NB4 (cell line): ENCODE measurements at regions not wholly inside any gene's neighbourhood (a gene's known extent, or its start where the extent isn't known, plus 50 kb on each side); places are given as distances from the start of the nearest gene placed in this dataset.

ENCODE experiments used
- MYC ChIP-seq: IDR thresholded peaks from 2 replicates; pipeline ENCODE4 v1.6.1; 2011; ENCODE audit warnings: low read depth, low read length
- POLR2A ChIP-seq: IDR thresholded peaks from 2 replicates; pipeline ENCODE4 v1.6.1; 2011; ENCODE audit warnings: mild to moderate bottlenecking; ENCODE audit not compliant: insufficient read length; ENCODE audit errors: extremely low read depth
- TF ChIP-seq, protein P1 (sequence below): IDR thresholded peaks from one replicate; pipeline ENCODE4 v1.5.1; 2012; ENCODE audit warnings: low read depth, low read length

DNA sequence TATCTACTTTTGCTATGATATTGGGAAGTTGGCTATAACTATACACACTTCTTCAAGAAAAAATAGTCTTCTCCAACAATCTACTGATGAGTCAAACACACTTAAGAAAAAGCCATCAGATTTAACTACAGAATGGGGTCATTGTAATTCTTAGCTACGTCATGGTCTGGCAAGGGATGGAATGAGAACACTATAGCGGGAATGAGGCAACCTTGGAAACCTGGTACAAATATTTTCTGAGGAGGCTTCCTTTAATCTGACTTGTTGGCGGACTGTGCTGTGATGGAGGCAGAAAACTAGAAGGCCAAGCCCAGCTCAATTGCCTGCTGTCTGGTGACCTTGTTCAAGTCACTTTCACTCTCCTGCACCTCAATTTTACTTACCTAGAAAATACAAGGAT, 586.8 kb upstream of the JAG1 start:
- TF ChIP-seq, protein P1, sequence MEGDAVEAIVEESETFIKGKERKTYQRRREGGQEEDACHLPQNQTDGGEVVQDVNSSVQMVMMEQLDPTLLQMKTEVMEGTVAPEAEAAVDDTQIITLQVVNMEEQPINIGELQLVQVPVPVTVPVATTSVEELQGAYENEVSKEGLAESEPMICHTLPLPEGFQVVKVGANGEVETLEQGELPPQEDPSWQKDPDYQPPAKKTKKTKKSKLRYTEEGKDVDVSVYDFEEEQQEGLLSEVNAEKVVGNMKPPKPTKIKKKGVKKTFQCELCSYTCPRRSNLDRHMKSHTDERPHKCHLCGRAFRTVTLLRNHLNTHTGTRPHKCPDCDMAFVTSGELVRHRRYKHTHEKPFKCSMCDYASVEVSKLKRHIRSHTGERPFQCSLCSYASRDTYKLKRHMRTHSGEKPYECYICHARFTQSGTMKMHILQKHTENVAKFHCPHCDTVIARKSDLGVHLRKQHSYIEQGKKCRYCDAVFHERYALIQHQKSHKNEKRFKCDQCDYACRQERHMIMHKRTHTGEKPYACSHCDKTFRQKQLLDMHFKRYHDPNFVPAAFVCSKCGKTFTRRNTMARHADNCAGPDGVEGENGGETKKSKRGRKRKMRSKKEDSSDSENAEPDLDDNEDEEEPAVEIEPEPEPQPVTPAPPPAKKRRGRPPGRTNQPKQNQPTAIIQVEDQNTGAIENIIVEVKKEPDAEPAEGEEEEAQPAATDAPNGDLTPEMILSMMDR: no peak
- TF ChIP-seq POLR2A (no peak), MYC (no peak)
